K562 (cell line): ENCODE measurements at regions not wholly inside any gene's neighbourhood (a gene's known extent, or its start where the extent isn't known, plus 50 kb on each side); places are given as distances from the start of the nearest gene placed in this dataset.

Experiments
- ATAC-seq: fragments of 200-7000 bp; cut with Tn5 transposase; 3 replicates; pipeline ENCODE4 v1.9.1; 2020; ENCODE audit warnings: moderate library complexity
- BruUV-seq: library from RNA; stranded (reverse); fragments of 400-500 nt; replicated peaks from 2 replicates; lab custom pipeline; 2021; lab: Mats Ljungman, UMichigan
- CTCF ChIA-PET: fragments of 300-600 bp; formaldehyde crosslinking; extraction: SDS; loops from one replicate; lab custom pipeline; 2021; ENCODE audit warnings: low intra/inter-chr PET ratio; lab: Yijun Ruan, JAX
- POLR2A ChIA-PET: fragments of 300-600, 350-650 bp; sonication (Branson Sonifier 250); formaldehyde crosslinking; extraction: SDS; loops from one replicate; lab custom pipeline; 2021; ENCODE audit warnings: antibody characterized with exemption, inconsistent platforms; lab: Yijun Ruan, JAX
- DNase-seq, 4 experiments: peaks; one replicate each; pipeline versions ENCODE4 v3.0.0 to v3.0.0-alpha.2; 2011 to 2018; ENCODE audit warnings: low spot score in 3 of 4, mixed read lengths in 3 of 4; ENCODE audit errors: extremely low read depth in 1 of 4
- FAIRE-seq: peaks from 2 replicates; lab custom pipeline; 2011; peaks lifted over from hg19 to GRCh38; lab: Jason Lieb, UNC
- H2AFZ ChIP-seq: 2 replicates; pipeline ENCODE4 v1.6.0; 2011; ENCODE audit warnings: low read depth, low read length, control low read depth, inconsistent platforms
- H3K27ac ChIP-seq: fragments of 200-600 bp; 3 replicates; pipeline ENCODE4 v1.8.0; 2011; ENCODE audit warnings: low read depth, mild to moderate bottlenecking, control low read depth, inconsistent platforms, low read length, moderate library complexity, mixed read lengths; ENCODE audit errors: extremely low read depth
- H3K27me3 ChIP-seq, 2 experiments: fragments of 300-600 bp in 1 of 2; 2 replicates in 1 of 2; 3 replicates in 1 of 2; pipeline versions ENCODE4 v1.6.0 to v1.8.0; 2011; ENCODE audit warnings: inconsistent platforms in 2 of 2, low read length in 2 of 2, mild to moderate bottlenecking in 1 of 2, mixed read lengths in 1 of 2, moderate library complexity in 1 of 2; ENCODE audit not compliant: control insufficient read depth in 2 of 2, insufficient read depth in 2 of 2
- H3K36me3 ChIP-seq: fragments of 300-600 bp; 3 replicates; pipeline ENCODE4 v1.8.0; 2011; ENCODE audit warnings: mild to moderate bottlenecking, low read length, inconsistent platforms; ENCODE audit not compliant: control insufficient read depth, insufficient read depth
- H3K4me1 ChIP-seq, 2 experiments: fragments of 200-600 bp in 1 of 2; replicated peaks in 1 of 2; 2 replicates in 1 of 2; 3 replicates in 1 of 2; pipeline versions ENCODE4 v1.5.1 to v1.8.0; 2011; ENCODE audit warnings: inconsistent platforms in 2 of 2, low read length in 2 of 2, mild to moderate bottlenecking in 1 of 2, mixed read lengths in 1 of 2, moderate library complexity in 1 of 2; ENCODE audit not compliant: control insufficient read depth in 2 of 2, insufficient read depth in 2 of 2
- H3K4me2 ChIP-seq: 2 replicates; pipeline ENCODE4 v1.6.1; 2011; ENCODE audit warnings: low read length, control low read depth, inconsistent platforms, mixed read lengths; ENCODE audit not compliant: insufficient read depth
- H3K4me3 ChIP-seq: fragments of 200-600 bp; sonication (generic), shearing (Covaris generic); 2 replicates; pipeline ENCODE4 v1.5.1; 2016; ENCODE audit warnings: control low read depth, inconsistent platforms
- H3K79me2 ChIP-seq: fragments of 200-600 bp; 3 replicates; pipeline ENCODE4 v1.8.0; 2011; ENCODE audit warnings: low read length, inconsistent platforms; ENCODE audit not compliant: control insufficient read depth, insufficient read depth
- H3K9ac ChIP-seq, 2 experiments: 2 replicates each; pipeline versions ENCODE4 v1.6.0 to v1.6.1; 2011; ENCODE audit warnings: low read depth in 2 of 2, low read length in 2 of 2, control low read depth in 1 of 2, inconsistent platforms in 1 of 2, mild to moderate bottlenecking in 1 of 2, mixed read lengths in 1 of 2; ENCODE audit not compliant: insufficient read depth in 1 of 2
- H3K9me1 ChIP-seq: one replicate; pipeline ENCODE4 v1.6.0; 2011; ENCODE audit warnings: inconsistent platforms, mild to moderate bottlenecking, low read length, moderate library complexity; ENCODE audit not compliant: control insufficient read depth, insufficient read depth
- H3K9me3 ChIP-seq: replicated peaks from 2 replicates; pipeline ENCODE4 v1.5.1; 2011; ENCODE audit warnings: low read depth, low read length, inconsistent platforms; ENCODE audit not compliant: control insufficient read depth, insufficient read depth
- H4K20me1 ChIP-seq: replicated peaks from 2 replicates; pipeline ENCODE4 v1.6.1; 2011; ENCODE audit warnings: low read length, inconsistent platforms, mixed read lengths; ENCODE audit not compliant: control insufficient read depth, insufficient read depth
- CBX1 ChIP-seq: sonication (generic); IDR thresholded peaks from 2 replicates; pipeline ENCODE4 v1.6.1; 2016; ENCODE audit warnings: antibody characterized with exemption, low read depth, mild to moderate bottlenecking
- ERF ChIP-seq: fragments of 450-650 bp; formaldehyde crosslinking; IDR thresholded peaks from 2 replicates; pipeline ENCODE4 v1.4.0; 2020; ENCODE audit warnings: mild to moderate bottlenecking, mixed read lengths
- KDM2B ChIP-seq: fragments of 250-450 bp; sonication (Bioruptor Pico); IDR thresholded peaks from 2 replicates; pipeline ENCODE4 v1.8.0; 2021; ENCODE audit warnings: mild to moderate bottlenecking, moderate library complexity
- NR2C2 ChIP-seq, 2 experiments: fragments of 200-800 bp in 1 of 2; sonication (Bioruptor generic) in 1 of 2; sonication (generic) in 1 of 2; formaldehyde crosslinking in 1 of 2; IDR thresholded peaks; 2 replicates each; pipeline versions ENCODE4 v1.6.1 to v1.8.0; 2016 to 2022; ENCODE audit warnings: mild to moderate bottlenecking in 1 of 2, missing compliant biosample characterization in 1 of 2, missing genetic modification characterization in 1 of 2, missing genetic modification reagents in 1 of 2
- RBM15 ChIP-seq: fragments of 200-400 bp; formaldehyde crosslinking; IDR thresholded peaks from 2 replicates; pipeline ENCODE4 v1.6.1; 2018; ENCODE audit warnings: mild to moderate bottlenecking, low read length, moderate library complexity; ENCODE audit not compliant: insufficient read depth
- SP2 ChIP-seq: IDR thresholded peaks from 2 replicates; pipeline ENCODE4 v1.6.1; 2011; ENCODE audit warnings: mild to moderate bottlenecking, low read depth, low read length, moderate library complexity; ENCODE audit not compliant: poor library complexity, severe bottlenecking; ENCODE audit errors: extremely low read depth
- STAT5A ChIP-seq: IDR thresholded peaks from 2 replicates; pipeline ENCODE4 v1.6.1; 2012; ENCODE audit warnings: low read length, inconsistent platforms, borderline replicate concordance
- TBL1XR1 ChIP-seq, 2 experiments: IDR thresholded peaks; 2 replicates each; pipeline ENCODE4 v1.6.1; 2012; ENCODE audit warnings: improper control_type of control experiment in 2 of 2, low read length in 2 of 2, mild to moderate bottlenecking in 1 of 2
- ZEB2 ChIP-seq: fragments of 450-650 bp; IDR thresholded peaks from 2 replicates; pipeline ENCODE4 v1.6.1; 2016
- ZNF134 ChIP-seq: fragments of 250-450 bp; sonication (Bioruptor Pico); conservative IDR thresholded peaks from 2 replicates; pipeline ENCODE4 v1.4.0; 2020
- ZNF316 ChIP-seq: fragments of 450-650 bp; IDR thresholded peaks from 2 replicates; pipeline ENCODE4 v1.6.1; 2016
- ZNF77 ChIP-seq: fragments of 250-450 bp; sonication (Bioruptor Pico); IDR thresholded peaks from 2 replicates; pipeline ENCODE4 v1.5.0; 2020
- WGBS: fragments of 100-300 bp; shearing (Covaris generic); methylation state at CpG from one replicate; pipeline ENCODE4 v1.1.6; 2016; ENCODE audit warnings: low coverage, mixed read lengths; ENCODE audit not compliant: insufficient coverage; ENCODE audit errors: missing lambda C conversion rate; 5-methylcytosine and 5-hydroxymethylcytosine counted together
- in situ Hi-C: fragments of 300-500 bp; cut with MboI; formaldehyde crosslinking; loops from 4 replicates; pipeline ENCODE4 v1.15.0; 2018; ENCODE audit warnings: inconsistent platforms, mixed read lengths
- intact Hi-C: fragments of 100-400 bp; cut with micrococcal nuclease; formaldehyde crosslinking; loops from 2 replicates; pipeline ENCODE4 v1.14.2; 2022
- TF ChIP-seq, protein P1 (sequence below): fragments of 250-450 bp; sonication (Bioruptor Pico); IDR thresholded peaks from 2 replicates; pipeline ENCODE4 v1.5.0; 2021
- TF ChIP-seq, protein P2 (sequence below): sonication (generic); formaldehyde crosslinking; IDR thresholded peaks from 2 replicates; pipeline ENCODE4 v1.8.0; 2022; ENCODE audit warnings: mild to moderate bottlenecking, missing genetic modification reagents
- TF ChIP-seq, protein P3 (sequence below), 2 experiments: fragments of 250-450 bp in 1 of 2; fragments of 450-650 bp in 1 of 2; sonication (Bioruptor Pico) in 1 of 2; IDR thresholded peaks; 2 replicates each; pipeline versions ENCODE4 v1.6.1 to v1.8.0; 2016 to 2021; ENCODE audit warnings: mild to moderate bottlenecking in 2 of 2, moderate library complexity in 2 of 2, missing compliant biosample characterization in 1 of 2, missing genetic modification characterization in 1 of 2

DNA sequence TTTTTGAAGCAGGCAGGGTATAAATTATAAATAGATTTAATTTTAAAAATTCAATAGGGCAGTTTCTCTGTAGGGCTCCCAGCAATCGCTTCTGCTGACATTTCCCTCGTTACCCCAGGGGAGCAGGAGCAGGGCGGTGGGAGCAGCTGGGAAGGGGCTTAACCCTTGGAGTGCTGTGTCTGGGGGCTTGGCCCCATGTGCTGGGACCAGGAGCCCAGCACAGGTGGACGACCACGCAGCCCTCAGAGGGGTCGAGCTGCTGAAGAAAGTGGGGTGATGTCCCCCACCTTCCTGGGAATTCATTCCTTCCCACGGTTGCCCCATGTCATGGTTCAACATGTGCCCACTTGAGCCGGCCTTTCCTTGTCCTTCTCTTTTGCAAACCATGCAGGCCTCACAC lies 67.5 kb upstream of the STX16 start:
- no peak overlapping the region for H3K27ac ChIP-seq
- H3K36me3 ChIP-seq = no peaks in the 10 kb centered on the region
- H3K4me3 ChIP-seq = no peak overlapping the region
- no peak for TF ChIP-seq ZNF77 (CRISPR knock-in tag)
- TF ChIP-seq, protein P1, sequence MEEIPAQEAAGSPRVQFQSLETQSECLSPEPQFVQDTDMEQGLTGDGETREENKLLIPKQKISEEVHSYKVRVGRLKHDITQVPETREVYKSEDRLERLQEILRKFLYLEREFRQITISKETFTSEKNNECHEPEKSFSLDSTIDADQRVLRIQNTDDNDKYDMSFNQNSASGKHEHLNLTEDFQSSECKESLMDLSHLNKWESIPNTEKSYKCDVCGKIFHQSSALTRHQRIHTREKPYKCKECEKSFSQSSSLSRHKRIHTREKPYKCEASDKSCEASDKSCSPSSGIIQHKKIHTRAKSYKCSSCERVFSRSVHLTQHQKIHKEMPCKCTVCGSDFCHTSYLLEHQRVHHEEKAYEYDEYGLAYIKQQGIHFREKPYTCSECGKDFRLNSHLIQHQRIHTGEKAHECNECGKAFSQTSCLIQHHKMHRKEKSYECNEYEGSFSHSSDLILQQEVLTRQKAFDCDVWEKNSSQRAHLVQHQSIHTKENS (CRISPR knock-in tag) = no peak
- TF ChIP-seq ERF (CRISPR knock-in tag) = no peak
- TF ChIP-seq ZNF134 (CRISPR knock-in tag) = no peak
- intact Hi-C loops = no loop called here
- no peaks in the 10 kb centered on the region for H3K79me2 ChIP-seq
- H3K4me1 ChIP-seq = no peaks in the 10 kb centered on the region; a peak in 2 of 5 replicates
- no peak overlapping the region for H2AFZ ChIP-seq
- no peak overlapping the region for H3K4me2 ChIP-seq
- H3K9me3 ChIP-seq = no peaks in the 10 kb centered on the region; the same call in 1 of the 2 replicates
- WGBS = 2% methylated on average over 8 of the region's 8 CpGs
- ChIA-PET POLR2A (interaction anchor here (0.7 to 0.9 kb wide), 2 partner anchors 14 to 31 kb away, joined by 3 to 4 read pairs; no protein-coding TSS in a partner anchor), CTCF (no interaction called here)
- in situ Hi-C loops = no loop called here
- H3K9me1 ChIP-seq = no peaks in the 10 kb centered on the region
- ATAC-seq (no peak), DNase-seq (no peak), FAIRE-seq (no peak)
- peaks cover 14 to 54% of the 10 kb centered on the region in 2 experiments; a peak in 4 of 5 replicates for H3K27me3 ChIP-seq
- no peaks in the 10 kb centered on the region for H4K20me1 ChIP-seq
- no TSS peak for BruUV-seq
- H3K9ac ChIP-seq = no peak overlapping the region

DNA sequence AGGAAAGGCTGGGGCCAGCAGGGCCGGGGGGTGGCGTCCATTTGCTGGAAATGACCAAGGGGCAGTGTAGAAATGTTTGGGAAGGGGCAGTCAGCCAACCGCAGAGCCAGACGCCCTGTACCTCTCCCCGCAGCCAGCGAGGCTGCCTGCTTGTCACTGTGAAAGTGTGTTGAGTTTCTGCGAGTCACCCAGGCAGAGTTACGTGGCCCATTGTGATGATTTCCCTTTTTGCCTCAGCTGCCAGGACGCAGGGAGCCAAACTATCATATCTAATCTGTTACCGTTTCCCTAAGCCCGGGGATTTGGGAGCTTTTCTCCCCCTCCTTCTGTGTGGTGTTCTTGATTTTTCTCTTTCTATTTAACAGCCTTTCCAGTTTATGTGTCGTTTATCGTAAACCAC lies 67.9 kb upstream of the STX16 start:
- CTCF ChIA-PET = no interaction called here
- no peak overlapping the region for H3K27ac ChIP-seq
- H2AFZ ChIP-seq = no peak overlapping the region
- POLR2A ChIA-PET = no interaction called here
- H3K36me3 ChIP-seq = no peaks in the 10 kb centered on the region
- H3K9me1 ChIP-seq = no peaks in the 10 kb centered on the region
- BruUV-seq = no TSS peak
- no peaks in the 10 kb centered on the region; the same call in 1 of the 2 replicates for H3K9me3 ChIP-seq
- ATAC-seq (no peak), DNase-seq (no peak), FAIRE-seq (no peak)
- WGBS = 6% methylated on average over 13 of the region's 13 CpGs
- H3K9ac ChIP-seq = no peak overlapping the region; a peak in 1 of 4 replicates
- in situ Hi-C loops = no loop called here
- H3K4me3 ChIP-seq = no peak overlapping the region
- H3K79me2 ChIP-seq = no peaks in the 10 kb centered on the region
- H3K4me2 ChIP-seq = no peak overlapping the region
- intact Hi-C loops = no loop called here
- peaks cover 17 to 58% of the 10 kb centered on the region in 2 experiments; a peak in 4 of 5 replicates for H3K27me3 ChIP-seq
- no peaks in the 10 kb centered on the region; a peak in 2 of 5 replicates for H3K4me1 ChIP-seq
- H4K20me1 ChIP-seq = no peaks in the 10 kb centered on the region
- TF ChIP-seq, protein P2, sequence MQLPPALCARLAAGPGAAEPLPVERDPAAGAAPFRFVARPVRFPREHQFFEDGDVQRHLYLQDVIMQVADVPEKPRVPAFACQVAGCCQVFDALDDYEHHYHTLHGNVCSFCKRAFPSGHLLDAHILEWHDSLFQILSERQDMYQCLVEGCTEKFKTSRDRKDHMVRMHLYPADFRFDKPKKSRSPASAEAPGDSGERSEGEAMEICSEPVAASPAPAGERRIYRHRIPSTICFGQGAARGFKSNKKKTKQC (CRISPR knock-in tag) = no peak
- TF ChIP-seq TBL1XR1 (IDR thresholded peaks at IDR 0.05; ENCODE audit: low read length in 2 of 2) = no peak
- TF ChIP-seq CBX1 = no peak
- no peak for TF ChIP-seq NR2C2 (CRISPR knock-in tag; IDR thresholded peaks at IDR 0.05)
- TF ChIP-seq NR2C2 (tag; IDR thresholded peaks at IDR 0.05) = no peak
- no peak for TF ChIP-seq STAT5A
- TF ChIP-seq, protein P3, sequence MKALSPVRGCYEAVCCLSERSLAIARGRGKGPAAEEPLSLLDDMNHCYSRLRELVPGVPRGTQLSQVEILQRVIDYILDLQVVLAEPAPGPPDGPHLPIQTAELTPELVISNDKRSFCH (CRISPR knock-in tag; IDR thresholded peaks at IDR 0.05) = no peak
- TF ChIP-seq, protein P3 (tag; IDR thresholded peaks at IDR 0.05) = no peak
- no peak for TF ChIP-seq KDM2B (CRISPR knock-in tag)
- no peak for TF ChIP-seq SP2
- no peak for TF ChIP-seq ZNF316
- no peak for TF ChIP-seq ZEB2
- TF ChIP-seq RBM15 = no peak
